Skeletal muscle cell (primary cell): ENCODE measurements at regions not wholly inside any gene's neighbourhood (a gene's known extent, or its start where the extent isn't known, plus 50 kb on each side); places are given as distances from the start of the nearest gene placed in this dataset.
"Not testable (repeated sequence)": the region's sequence is repeated elsewhere in the genome, so short reads cannot be mapped to it uniquely, and the experiment has no call there.

Source experiments
- DNase-seq: peaks from one replicate; pipeline ENCODE4 v3.0.0-alpha.2; 2010; ENCODE audit warnings: low read depth
- H3K4me3 ChIP-seq: 2 replicates; pipeline ENCODE4 v1.5.1; 2011; ENCODE audit warnings: low read depth, mild to moderate bottlenecking, control low read depth, low read length, moderate library complexity

DNA sequence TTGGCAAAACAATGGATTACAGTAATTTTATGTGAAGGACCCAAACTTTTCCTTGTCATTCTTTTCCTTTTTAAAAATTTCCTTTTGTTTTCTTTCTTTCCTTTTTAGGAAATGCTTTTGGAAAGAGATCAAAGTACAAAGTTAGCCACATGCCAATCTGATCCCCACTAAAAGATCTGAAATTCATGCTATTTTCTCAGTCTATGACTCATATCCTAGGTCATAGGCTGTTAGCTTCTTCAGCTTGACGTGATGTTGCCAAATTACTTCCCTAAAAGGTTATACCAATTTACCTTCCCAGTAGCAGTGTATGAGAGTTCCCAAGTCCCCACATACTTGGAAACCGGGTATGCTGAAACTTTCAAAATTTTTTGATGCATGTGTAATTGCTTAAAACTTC, 355.3 kb downstream of the INSIG2 start:
- no peak overlapping the region for H3K4me3 ChIP-seq
- DNase-seq: peak; percentile 79

DNA sequence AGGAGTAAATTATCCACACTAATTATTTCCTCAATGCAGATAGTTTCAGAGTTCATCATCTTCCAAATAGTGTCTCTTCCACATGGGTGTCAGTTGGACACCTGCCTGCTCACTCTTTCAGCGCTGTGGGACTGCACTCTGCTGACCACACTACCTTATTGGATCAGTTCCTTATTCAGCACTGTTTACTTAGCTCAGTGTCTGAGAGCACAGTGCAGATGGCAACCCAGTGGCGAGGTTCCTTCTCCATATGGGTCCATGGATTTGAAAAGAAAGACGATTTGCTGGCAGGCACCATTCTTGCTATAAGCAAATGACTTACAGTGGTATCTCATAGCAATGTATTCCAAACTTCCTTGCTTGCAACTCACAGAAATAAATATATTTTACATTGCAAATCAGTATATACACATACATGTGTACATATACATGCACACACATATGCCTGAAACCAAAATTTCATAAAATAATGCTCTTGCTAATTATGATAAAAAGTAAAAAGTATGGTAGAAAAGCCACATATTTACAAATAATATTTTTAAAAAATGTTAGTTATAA, 354.8 kb downstream of the INSIG2 start:
- H3K4me3 ChIP-seq: no peak overlapping the region
- DNase-seq: no peak

DNA sequence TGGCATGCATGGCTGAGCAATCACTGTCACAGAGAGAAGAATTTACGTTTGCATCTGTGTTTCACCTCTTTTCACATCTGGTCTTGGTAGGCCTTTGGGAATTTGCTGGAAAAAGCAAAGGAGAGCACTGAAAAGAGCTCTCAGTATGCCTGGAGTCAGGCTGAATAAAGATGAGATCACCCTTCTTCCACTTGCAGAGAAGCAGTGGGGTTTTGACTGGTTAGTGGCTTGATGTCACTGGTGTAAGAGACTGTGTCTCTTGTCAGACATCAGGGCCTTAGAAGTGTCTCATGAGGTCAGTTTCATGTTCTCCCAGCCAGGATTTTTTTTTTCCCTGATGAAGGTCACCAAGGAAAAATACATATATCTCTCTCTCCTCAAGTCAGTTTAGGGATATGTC, 353.8 kb downstream of the INSIG2 start:
- no peak overlapping the region for H3K4me3 ChIP-seq
- DNase-seq: no peak

DNA sequence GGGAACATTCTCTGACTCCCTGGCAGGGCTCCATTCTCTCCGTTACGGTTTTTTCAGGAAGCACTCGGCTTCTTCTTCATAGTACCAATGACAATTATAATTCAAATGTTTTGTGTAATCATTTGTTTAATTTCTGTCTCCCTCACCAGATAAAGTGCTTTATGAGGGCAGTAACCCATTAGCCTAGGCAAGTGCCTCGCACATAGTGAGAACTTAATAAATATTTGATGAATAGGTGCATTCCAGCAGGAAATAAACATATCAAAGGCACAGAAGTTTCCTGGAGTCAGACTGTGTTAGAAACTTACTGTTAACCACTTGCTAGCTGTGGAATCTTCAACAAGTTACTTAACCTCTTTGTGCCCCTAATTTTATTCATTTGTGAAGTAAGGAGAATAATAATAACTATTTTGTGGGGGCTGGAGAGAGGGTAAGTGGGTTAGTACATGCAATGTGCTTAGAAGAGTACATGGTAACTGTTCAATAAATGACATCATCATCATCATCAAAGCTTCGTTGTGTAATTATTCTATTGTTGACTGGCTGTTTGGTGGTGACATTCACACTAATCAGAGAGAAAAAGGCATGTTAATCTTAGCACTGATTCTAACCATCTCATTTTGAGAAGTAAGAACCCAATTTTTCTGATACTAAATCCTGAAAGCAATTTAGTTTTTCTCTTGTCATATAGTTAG, 352.3 kb downstream of the INSIG2 start:
- DNase-seq: no peak
- no peak overlapping the region for H3K4me3 ChIP-seq

DNA sequence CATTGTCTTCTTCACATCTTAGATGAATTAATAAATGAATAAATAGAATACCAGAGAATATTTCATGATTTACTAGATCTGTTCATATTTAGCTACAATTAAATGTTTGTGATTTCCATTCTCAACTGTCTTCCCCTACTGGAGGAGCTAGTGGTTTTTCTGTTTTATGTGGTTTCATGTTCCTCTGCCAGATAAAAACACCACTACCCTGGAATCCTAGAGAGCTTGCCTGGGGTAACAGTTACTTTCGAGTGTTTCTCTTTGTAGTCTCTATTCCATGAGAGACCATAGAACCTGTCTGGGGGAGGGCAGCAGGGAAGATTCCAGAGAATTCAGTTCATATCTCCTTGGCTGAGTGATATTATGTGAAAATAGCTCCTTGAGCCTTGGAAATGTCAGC, 349.2 kb downstream of the INSIG2 start:
- DNase-seq: no peak

DNA sequence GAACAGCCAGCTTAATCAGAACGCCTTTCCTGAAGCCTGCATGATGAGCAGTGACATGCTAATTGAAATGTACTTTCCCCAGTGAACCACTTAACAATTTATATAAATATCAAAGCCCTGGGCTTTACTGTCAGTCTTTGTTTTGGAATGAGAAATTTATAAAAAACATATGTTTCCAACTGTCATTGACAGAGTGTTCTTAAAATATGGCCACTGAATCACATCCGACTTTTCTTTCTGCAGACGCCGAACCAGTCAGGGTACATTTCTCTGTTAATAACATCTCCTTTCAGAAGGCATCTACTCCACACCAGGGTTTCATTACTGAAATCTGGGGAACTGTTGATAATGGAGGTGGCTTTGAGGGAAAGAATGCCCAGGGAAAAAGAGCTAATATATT, 343.7 kb downstream of the INSIG2 start:
- DNase-seq: no peak

More for the DNA sequence above, 349.2 kb downstream of the INSIG2 start:
- no peak overlapping the region for H3K4me3 ChIP-seq

DNA sequence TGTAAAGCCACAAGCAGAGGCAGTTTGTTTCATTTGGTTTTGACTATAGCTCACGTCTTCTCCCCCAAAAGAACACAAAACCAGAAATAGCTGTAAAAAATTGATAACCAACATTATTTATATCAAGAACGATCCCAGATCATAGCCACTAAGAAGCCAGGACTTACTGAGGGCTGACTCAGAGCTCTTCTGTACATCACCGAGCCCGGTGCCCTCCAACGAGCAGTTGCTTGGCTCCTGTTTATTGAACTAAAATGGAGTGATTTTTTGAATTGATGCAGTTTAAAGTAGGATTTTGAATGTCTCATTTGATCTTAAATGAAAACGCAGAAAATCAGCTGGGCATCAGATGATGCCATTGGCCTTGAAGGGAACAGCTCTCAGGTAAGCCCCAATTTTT, 343.3 kb downstream of the INSIG2 start:
- H3K4me3 ChIP-seq: no peak overlapping the region
- DNase-seq: no peak

More for the DNA sequence above, 343.7 kb downstream of the INSIG2 start:
- no peak overlapping the region for H3K4me3 ChIP-seq

DNA sequence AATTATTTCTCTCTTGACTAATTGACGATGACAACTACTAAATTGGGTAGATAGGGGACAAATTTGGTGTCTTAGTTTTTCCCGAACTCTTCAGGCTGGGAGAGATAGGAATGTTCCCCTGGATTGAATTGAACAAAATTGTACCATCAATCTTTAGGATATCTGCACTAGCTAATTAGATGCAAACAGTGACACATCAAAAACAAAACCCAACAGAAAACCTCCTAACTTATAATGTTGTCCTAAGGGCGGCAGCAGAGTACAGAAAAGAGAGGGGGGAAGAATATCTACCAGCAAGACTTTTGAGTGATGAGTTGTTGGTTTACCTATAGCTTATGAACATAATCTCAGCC, 342.9 kb downstream of the INSIG2 start:
- no peak for DNase-seq
- H3K4me3 ChIP-seq: no peak overlapping the region

DNA sequence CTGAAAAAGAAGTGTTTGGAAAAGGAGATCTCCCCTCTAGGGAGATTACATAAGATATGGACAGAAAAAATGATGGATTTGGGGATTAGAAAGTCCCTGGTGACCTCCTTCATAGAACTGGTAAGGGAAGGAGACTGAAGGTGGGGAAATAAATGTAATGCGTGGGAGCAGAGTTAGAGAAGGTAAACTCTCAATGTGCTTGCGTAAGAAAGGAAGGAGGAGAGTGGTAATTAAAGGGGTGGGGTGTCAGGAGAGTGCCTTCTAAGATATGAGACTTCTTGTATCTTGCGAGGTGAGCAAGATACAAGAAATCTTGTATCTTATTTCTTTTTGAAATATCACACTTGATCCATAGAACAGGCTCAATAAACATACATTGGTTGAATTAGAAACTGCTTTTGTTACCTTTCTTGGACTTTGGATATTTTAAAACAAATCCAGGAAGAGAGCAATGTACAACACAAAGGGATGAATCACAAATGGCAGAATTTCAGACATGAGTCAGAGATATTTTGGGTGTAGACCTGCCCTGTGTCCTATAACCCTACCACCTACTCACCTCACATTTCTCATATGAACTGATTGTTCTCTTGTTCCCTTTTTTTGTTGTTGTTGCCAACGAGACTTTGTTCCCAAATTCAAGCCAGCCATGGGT, 342.4 kb downstream of the INSIG2 start:
- peak; percentile 53 for DNase-seq
- H3K4me3 ChIP-seq: no peak overlapping the region

DNA sequence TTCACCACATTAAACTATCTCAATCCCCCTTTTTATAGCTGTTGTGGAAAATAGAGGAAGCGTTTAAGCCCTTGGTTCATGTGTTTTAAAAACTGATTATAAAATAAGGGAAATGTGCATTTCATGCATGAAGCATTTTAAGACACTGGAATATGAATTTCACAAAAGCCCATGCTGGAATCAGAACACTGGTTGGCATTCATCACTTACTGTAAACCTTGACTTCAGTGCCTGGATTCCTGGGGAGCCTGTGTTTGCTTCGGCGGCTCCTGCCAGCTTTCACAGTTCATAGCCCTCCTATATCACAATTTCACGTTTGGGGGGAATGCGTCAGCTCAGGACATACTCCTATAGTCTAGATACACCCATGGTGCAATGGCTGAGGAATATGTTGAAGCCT, 336.9 kb downstream of the INSIG2 start:
- DNase-seq: no peak

DNA sequence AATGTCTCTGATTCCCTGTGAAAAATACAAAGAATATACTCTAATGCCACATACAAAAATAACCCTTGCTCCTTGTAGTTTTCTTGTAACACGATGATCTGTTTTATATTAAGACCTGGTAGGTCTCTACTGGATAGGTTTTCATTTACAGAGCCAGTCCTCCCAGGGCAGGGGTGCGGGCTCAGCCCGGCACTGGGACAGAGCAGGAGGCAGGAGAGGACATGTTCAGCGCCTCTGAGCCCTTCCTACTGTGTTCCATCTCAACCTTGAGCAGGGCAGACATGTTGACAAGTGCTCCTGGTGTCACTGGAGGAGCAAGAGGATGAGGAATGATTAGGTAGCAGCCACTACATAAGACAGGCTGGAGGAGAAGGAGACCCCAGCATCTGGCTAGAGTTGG, 335.5 kb downstream of the INSIG2 start:
- no peak overlapping the region for H3K4me3 ChIP-seq
- DNase-seq: no peak

More for the DNA sequence above, 336.9 kb downstream of the INSIG2 start:
- H3K4me3 ChIP-seq: no peak overlapping the region

DNA sequence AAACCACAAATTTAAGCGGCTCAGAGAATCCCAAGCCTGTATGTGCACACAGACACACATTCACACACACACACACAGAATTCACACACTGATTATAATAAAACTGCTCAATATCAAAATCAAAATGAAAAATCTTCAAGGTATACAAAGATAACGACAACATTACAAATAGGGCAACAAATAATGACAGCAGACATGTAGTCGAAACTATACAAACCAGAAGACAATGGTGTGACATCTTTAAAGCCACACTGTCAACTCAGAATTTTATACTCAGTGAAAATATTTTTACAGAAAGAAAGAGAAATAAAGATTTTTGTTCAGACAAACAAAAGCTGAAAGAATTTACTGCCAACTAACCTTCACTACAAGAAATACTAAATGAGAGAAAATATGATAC, 333.4 kb downstream of the INSIG2 start:
- H3K4me3 ChIP-seq: no peak overlapping the region
- no peak for DNase-seq

DNA sequence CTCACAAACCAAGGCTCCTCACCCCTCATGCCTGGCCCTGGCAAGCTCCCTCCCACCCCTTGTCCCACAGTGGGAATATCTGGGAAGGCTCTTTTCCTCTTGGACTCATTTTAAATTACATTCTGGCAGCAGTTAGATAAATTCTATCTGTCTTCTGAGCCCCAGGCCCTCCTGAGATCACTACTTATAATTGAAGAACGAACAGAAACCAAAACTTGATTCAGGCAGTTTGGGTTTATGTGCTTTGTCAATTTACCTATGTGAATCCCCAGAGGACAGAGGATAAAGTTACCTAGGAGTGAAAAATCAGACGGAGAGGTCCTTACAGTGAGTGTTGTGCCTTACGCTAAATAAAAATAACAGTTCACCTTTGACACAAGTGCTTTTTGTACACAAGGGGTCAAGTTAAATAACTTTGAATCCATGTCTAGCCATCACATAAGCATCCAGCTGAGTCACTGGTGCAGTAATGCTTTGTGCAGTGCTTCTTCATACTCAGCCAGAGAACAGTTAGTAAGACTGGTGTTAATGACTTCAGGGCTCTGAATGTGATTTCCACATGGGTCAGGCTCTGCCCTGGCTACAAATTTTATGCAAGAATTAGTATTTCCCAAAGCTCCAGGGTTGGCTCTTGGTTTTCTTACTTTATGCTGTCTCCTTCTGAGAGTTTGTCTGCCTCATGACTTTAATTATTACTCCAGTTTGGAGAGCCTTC, 329.3 kb downstream of the INSIG2 start:
- peak; percentile 74 for DNase-seq
- H3K4me3 ChIP-seq: peak overlapping the region; percentile 0

DNA sequence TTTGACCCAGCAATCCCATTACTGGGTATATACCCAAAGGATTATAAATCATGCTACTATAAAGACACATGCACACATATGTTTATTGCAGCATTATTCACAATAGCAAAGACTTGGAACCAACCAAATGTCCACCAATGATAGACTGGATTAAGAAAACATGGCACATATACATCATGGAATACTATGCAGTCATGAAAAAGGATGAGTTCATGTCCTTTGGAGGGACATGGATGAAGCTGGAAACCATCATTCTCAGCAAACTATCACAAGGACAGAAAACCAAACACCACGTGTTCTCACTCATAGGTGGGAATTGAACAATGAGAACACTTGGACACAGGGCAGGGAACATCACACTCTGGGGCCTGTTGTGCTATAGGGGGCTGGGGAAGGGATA, 326.9 kb downstream of the INSIG2 start:
- DNase-seq, H3K4me3 ChIP-seq: not testable (repeated sequence)

DNA sequence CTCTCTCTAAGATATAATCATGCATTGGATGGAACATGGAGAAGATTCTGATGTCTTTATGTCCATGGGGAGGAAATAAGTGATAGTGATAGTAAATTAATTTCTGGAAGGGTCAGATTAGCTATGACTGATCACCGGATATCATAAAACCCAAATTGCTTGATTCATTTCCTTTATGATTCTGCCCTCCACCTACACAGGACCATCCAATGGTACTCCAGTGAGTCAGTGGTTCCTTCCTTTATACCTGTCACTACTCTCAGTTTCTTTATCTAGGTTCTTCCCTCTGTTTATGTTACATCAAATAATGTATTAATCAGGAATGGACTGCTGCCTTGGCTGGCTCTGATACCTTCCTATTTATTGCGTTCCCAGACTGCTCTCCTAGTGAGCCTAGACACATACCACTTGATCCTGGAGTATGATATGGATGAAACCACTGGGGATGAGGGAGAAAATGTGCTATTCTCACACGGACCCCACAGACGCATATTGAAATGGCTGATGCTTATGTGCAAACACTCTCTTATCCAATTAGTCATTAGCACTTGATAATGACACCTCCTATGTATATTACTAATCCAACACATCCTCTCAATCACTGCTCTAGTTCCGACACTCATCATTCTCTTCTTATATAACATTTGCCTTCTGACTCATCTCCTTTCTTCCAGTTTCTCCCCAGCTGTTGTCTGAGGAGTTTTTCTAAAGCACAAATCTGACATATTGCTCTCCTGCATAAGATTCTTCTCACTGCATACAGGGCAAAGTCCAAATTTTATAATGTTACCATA, 315.6 kb downstream of the INSIG2 start:
- H3K4me3 ChIP-seq: no peak overlapping the region
- DNase-seq: no peak

DNA sequence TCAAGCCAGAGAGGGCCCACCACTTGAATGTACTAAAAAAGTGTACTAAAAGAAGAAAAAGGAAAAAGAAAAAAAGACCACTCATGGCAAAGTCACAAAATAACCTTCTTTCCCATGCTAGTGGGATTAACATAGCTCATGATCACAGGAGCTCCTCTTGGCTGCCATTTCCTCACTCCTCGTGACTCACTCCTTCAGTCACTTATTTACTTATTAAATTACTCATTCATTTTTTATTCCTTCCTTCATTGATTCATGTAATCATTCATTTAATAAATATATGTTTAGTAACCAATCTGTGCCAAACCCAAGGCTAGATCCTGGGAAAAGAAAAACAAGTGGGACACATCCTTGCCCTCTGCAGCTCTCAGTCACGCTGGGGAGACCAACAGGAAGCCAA, 300.5 kb downstream of the INSIG2 start:
- peak; percentile 58 for DNase-seq
- no peak overlapping the region for H3K4me3 ChIP-seq

DNA sequence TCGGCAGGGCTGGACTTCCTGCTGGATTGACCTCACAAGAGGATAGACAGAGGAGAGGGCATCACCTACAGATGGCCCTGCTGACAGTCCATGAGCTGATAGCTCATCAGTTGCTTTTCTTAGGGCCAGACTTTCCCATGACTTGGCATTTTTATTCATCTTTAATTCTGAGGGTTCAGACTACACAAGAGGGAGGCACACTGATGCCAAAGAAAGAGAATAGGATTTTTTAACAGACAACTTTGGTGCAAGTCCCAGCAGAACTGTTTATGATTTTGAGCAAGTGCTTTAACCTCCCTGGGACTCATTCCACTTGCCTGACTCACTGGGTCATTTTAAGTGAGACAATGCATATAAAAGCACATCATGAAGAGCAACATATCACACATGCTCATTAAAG, 299.2 kb downstream of the INSIG2 start:
- DNase-seq: peak; percentile 55
- H3K4me3 ChIP-seq: no peak overlapping the region

DNA sequence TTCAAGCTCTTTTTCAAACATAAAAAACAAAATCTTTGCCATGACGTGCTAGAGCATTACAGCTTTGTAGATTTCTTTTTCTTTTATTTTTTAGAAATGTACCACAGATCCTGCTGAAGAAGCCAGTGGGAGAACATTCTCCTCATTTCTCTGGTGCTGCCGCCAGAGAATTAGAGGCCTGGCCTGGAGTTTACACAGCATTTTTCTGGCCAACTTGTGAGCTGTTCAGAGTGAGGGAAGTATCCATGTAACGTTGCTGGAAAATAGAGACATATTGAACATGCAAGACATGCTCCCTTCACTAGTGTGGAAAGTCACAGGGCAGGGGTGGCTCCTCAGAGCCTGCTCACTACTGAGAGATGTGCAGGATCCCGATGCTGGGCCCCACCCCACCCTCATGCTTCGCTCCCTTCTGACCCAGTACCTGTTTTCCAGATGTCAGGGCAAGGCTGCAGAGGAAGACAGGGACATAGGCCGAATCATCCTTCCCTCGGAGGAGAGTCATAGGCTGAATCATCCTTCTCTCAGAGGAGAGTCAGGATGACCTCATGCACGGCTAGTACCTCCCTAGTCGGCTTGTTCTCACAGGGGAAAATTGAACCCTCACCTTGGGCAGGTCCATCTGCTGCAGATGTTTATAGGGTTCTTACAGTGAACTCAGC, 298.5 kb downstream of the INSIG2 start:
- H3K4me3 ChIP-seq: no peak overlapping the region
- DNase-seq: peak; percentile 72
